ENCODE measurements at regions not wholly inside any gene's neighbourhood (a gene's known extent, or its start where the extent isn't known, plus 50 kb on each side); places are given as distances from the start of the nearest gene placed in this dataset.
"Not testable (repeated sequence)": the region's sequence is repeated elsewhere in the genome, so short reads cannot be mapped to it uniquely, and the experiment has no call there.

- peaks cover 5% of the 10 kb centered on the region for H3K36me3 ChIP-seq (replicated peaks; ENCODE audit: low read depth, low read length)
- H3K27me3 ChIP-seq (ENCODE audit: low read depth, low read length) = no peaks in the 10 kb centered on the region
- H3K4me1 ChIP-seq (ENCODE audit: low read length) = peaks cover 38% of the 10 kb centered on the region
- no peaks in the 10 kb centered on the region for H4K20me1 ChIP-seq (ENCODE audit: insufficient read depth, low read length)
- peak overlapping the region; percentile 44 for H3K4me3 ChIP-seq (ENCODE audit: low read length)
- H3K9me3 ChIP-seq (ENCODE audit: insufficient read depth, low read length) = peaks cover 13% of the 10 kb centered on the region
- peak overlapping the region; percentile 61; the same call in 1 of the 2 replicates for H3K9ac ChIP-seq (ENCODE audit: low read length)
- H2AFZ ChIP-seq (ENCODE audit: low read depth, low read length) = peak overlapping the region; percentile 48; the same call in 1 of the 2 replicates
- TF ChIP-seq CTCF (IDR thresholded peaks at IDR 0.05; ENCODE audit: low read depth, low read length) (no peak), EZH2phosphoT487 (IDR thresholded peaks at IDR 0.05; ENCODE audit: low read depth) (no peak)
- no peaks in the 10 kb centered on the region for H3K79me2 ChIP-seq (ENCODE audit: low read length)
- peak overlapping the region; percentile 80 for H3K27ac ChIP-seq (ENCODE audit: low read length)
- peak overlapping the region; percentile 56 for H3K4me2 ChIP-seq (ENCODE audit: low read length)
Observed at GRCh38 chr2:38484957-38485356, 107.9 kb upstream of the ATL2 start.

- peak overlapping the region; percentile 80; the same call in 1 of the 2 replicates for H3K27ac ChIP-seq (ENCODE audit: low read length)
- no peak for TF ChIP-seq CTCF (IDR thresholded peaks at IDR 0.05; ENCODE audit: low read depth, low read length)
- TF ChIP-seq EZH2phosphoT487 (IDR thresholded peaks at IDR 0.05; ENCODE audit: low read depth) = no peak
Observed at GRCh38 chr2:38483776-38484501, 106.9 kb upstream of the ATL2 start.

GRCh38 chr2:38482710-38483109 is 105.6 kb upstream of the ATL2 start:
- H4K20me1 ChIP-seq (ENCODE audit: insufficient read depth, low read length); H3K9ac ChIP-seq (ENCODE audit: low read length): not testable (repeated sequence)

More at GRCh38 chr2:38483776-38484501, 106.9 kb upstream of the ATL2 start:
- Histone ChIP-seq H3K27me3 (ENCODE audit: low read depth, low read length) (no peaks in the 10 kb centered on the region), H3K79me2 (ENCODE audit: low read length) (no peaks in the 10 kb centered on the region), H4K20me1 (ENCODE audit: insufficient read depth, low read length) (no peaks in the 10 kb centered on the region), H2AFZ (ENCODE audit: low read depth, low read length) (no peak overlapping the region), H3K9ac (ENCODE audit: low read length) (no peak overlapping the region; the same call in 1 of the 2 replicates), H3K36me3 (replicated peaks; ENCODE audit: low read depth, low read length) (peaks cover 5% of the 10 kb centered on the region), H3K4me3 (ENCODE audit: low read length) (no peak overlapping the region), H3K4me2 (ENCODE audit: low read length) (peak overlapping the region; percentile 56; the same call in 1 of the 2 replicates), H3K9me3 (ENCODE audit: insufficient read depth, low read length) (peaks cover 14% of the 10 kb centered on the region), H3K4me1 (ENCODE audit: low read length) (peaks cover 38% of the 10 kb centered on the region)

GRCh38 chr2:38480617-38481016 is 103.5 kb upstream of the ATL2 start:
- Histone ChIP-seq H3K4me1 (ENCODE audit: low read length) (peaks cover 21% of the 10 kb centered on the region), H3K27me3 (ENCODE audit: low read depth, low read length) (0 out of 2 replicates have a peak, but pooled peaks cover 6% of the 10 kb centered on the region), H3K9ac (ENCODE audit: low read length) (no peak overlapping the region), H3K27ac (ENCODE audit: low read length) (no peak overlapping the region), H4K20me1 (ENCODE audit: insufficient read depth, low read length) (no peaks in the 10 kb centered on the region), H2AFZ (ENCODE audit: low read depth, low read length) (no peak overlapping the region), H3K79me2 (ENCODE audit: low read length) (no peaks in the 10 kb centered on the region), H3K9me3 (ENCODE audit: insufficient read depth, low read length) (peaks cover 14% of the 10 kb centered on the region), H3K36me3 (replicated peaks; ENCODE audit: low read depth, low read length) (peaks cover 5% of the 10 kb centered on the region), H3K4me3 (ENCODE audit: low read length) (no peak overlapping the region), H3K4me2 (ENCODE audit: low read length) (no peak overlapping the region)
- TF ChIP-seq EZH2phosphoT487 (IDR thresholded peaks at IDR 0.05; ENCODE audit: low read depth) (no peak), CTCF (IDR thresholded peaks at IDR 0.05; ENCODE audit: low read depth, low read length) (no peak)

More at GRCh38 chr2:38482710-38483109, 105.6 kb upstream of the ATL2 start:
- H3K9me3 ChIP-seq (ENCODE audit: insufficient read depth, low read length) = peaks cover 14% of the 10 kb centered on the region
- not testable (repeated sequence) for H3K27me3 ChIP-seq (ENCODE audit: low read depth, low read length); H3K4me2 ChIP-seq (ENCODE audit: low read length); H3K79me2 ChIP-seq (ENCODE audit: low read length); H3K27ac ChIP-seq (ENCODE audit: low read length); H3K4me3 ChIP-seq (ENCODE audit: low read length); H3K36me3 ChIP-seq (replicated peaks; ENCODE audit: low read depth, low read length); H2AFZ ChIP-seq (ENCODE audit: low read depth, low read length)
- H3K4me1 ChIP-seq (ENCODE audit: low read length) = peaks cover 38% of the 10 kb centered on the region

Data from OCI-LY3 (cell line).